NOMO-1 (cell line): ENCODE measurements at regions not wholly inside any gene's neighbourhood (a gene's known extent, or its start where the extent isn't known, plus 50 kb on each side); places are given as distances from the start of the nearest gene placed in this dataset.

Source experiments
- DNase-seq, 2 experiments: peaks; one replicate each; lab custom pipeline; 2025; ENCODE audit not compliant: unreplicated experiment in 2 of 2; lab: John Stamatoyannopoulos, UW

- no peak for DNase-seq
These were observed 295.5 kb downstream of the DTWD2 start for GRCh38 chr5:118692811-118693342.

- no peak for DNase-seq
These were observed 300.4 kb downstream of the DTWD2 start for GRCh38 chr5:118687661-118688621.

- no peak for DNase-seq
These were observed 301.2 kb downstream of the DTWD2 start for GRCh38 chr5:118687100-118687499.

- DNase-seq: no peak
These were observed 306.7 kb downstream of the DTWD2 start for GRCh38 chr5:118681655-118682054.

GRCh38 chr5:118679264-118679940 is 308.9 kb downstream of the DTWD2 start:
- DNase-seq: no peak

- no peak for DNase-seq
These were observed 309.6 kb downstream of the DTWD2 start for GRCh38 chr5:118678746-118679145.

GRCh38 chr5:118675247-118675646 is 313.1 kb downstream of the DTWD2 start:
- no peak for DNase-seq

- no peak for DNase-seq
These were observed 330.8 kb downstream of the DTWD2 start for GRCh38 chr5:118657576-118657975.

- no peak for DNase-seq
These were observed 334.5 kb downstream of the DTWD2 start for GRCh38 chr5:118653872-118654271.

GRCh38 chr5:118653183-118653582 is 335.2 kb downstream of the DTWD2 start:
- no peak for DNase-seq

- DNase-seq: no peak
These were observed 337.3 kb downstream of the DTWD2 start for GRCh38 chr5:118651002-118651401.

GRCh38 chr5:118647587-118647986 is 340.8 kb downstream of the DTWD2 start:
- DNase-seq: no peak

GRCh38 chr5:118646917-118647316 is 341.4 kb downstream of the DTWD2 start:
- no peak for DNase-seq

GRCh38 chr5:118637947-118638670 is 350.2 kb downstream of the DTWD2 start:
- DNase-seq: no peak

GRCh38 chr5:118628660-118629354 is 359.5 kb downstream of the DTWD2 start:
- DNase-seq: no peak

- DNase-seq: no peak
These were observed 368.1 kb downstream of the DTWD2 start for GRCh38 chr5:118620233-118620632.

GRCh38 chr5:118619823-118620222 is 368.5 kb downstream of the DTWD2 start:
- DNase-seq: no peak

GRCh38 chr5:118616281-118616680 is 372.1 kb downstream of the DTWD2 start:
- DNase-seq: no peak

- no peak for DNase-seq
These were observed 373.5 kb downstream of the DTWD2 start for GRCh38 chr5:118614731-118615456.
